ENCODE measurements at regions not wholly inside any gene's neighbourhood (a gene's known extent, or its start where the extent isn't known, plus 50 kb on each side); places are given as distances from the start of the nearest gene placed in this dataset.

- Histone ChIP-seq H3K4me1 (ENCODE audit: insufficient read depth, low read length) (no peaks in the 10 kb centered on the region), H3K27ac (ENCODE audit: low read depth, low read length) (no peak overlapping the region), H3K36me3 (ENCODE audit: insufficient read depth, low read length) (no peaks in the 10 kb centered on the region), H3K4me2 (ENCODE audit: insufficient read depth, low read length) (no peak overlapping the region), H3K79me2 (ENCODE audit: insufficient read depth, low read length) (no peaks in the 10 kb centered on the region), H3K27me3 (ENCODE audit: insufficient read depth, low read length) (no peaks in the 10 kb centered on the region), H4K20me1 (ENCODE audit: insufficient read depth, low read length) (no peaks in the 10 kb centered on the region), H3K4me3 (ENCODE audit: insufficient read depth, low read length) (no peak overlapping the region), H2AFZ (ENCODE audit: low read length) (no peak overlapping the region), H3K9me3 (ENCODE audit: low read depth, low read length) (no peaks in the 10 kb centered on the region)
- no peak for TF ChIP-seq CTCF (IDR thresholded peaks at IDR 0.05; ENCODE audit: extremely low read depth, low read depth, low read length)
- DNase-seq (ENCODE audit: insufficient read length, low spot score, missing footprints) = no peak
These were observed 106.8 kb downstream of the ARRDC4 start for GRCh38 chr15:98067339-98067738.

- no peaks in the 10 kb centered on the region for H3K4me1 ChIP-seq (ENCODE audit: insufficient read depth, low read length)
- no peak overlapping the region for H2AFZ ChIP-seq (ENCODE audit: low read length)
- H3K27ac ChIP-seq (ENCODE audit: low read depth, low read length) = no peak overlapping the region
- H3K4me2 ChIP-seq (ENCODE audit: insufficient read depth, low read length) = no peak overlapping the region
- H3K27me3 ChIP-seq (ENCODE audit: insufficient read depth, low read length) = no peaks in the 10 kb centered on the region
- no peak overlapping the region for H3K4me3 ChIP-seq (ENCODE audit: insufficient read depth, low read length)
- TF ChIP-seq CTCF (IDR thresholded peaks at IDR 0.05; ENCODE audit: extremely low read depth, low read depth, low read length) = no peak
- H4K20me1 ChIP-seq (ENCODE audit: insufficient read depth, low read length) = no peaks in the 10 kb centered on the region
- no peak for DNase-seq (ENCODE audit: insufficient read length, low spot score, missing footprints)
- no peaks in the 10 kb centered on the region for H3K36me3 ChIP-seq (ENCODE audit: insufficient read depth, low read length)
- H3K79me2 ChIP-seq (ENCODE audit: insufficient read depth, low read length) = no peaks in the 10 kb centered on the region
- H3K9me3 ChIP-seq (ENCODE audit: low read depth, low read length) = no peaks in the 10 kb centered on the region
These were observed 108.8 kb downstream of the ARRDC4 start for GRCh38 chr15:98069256-98069655.

GRCh38 chr15:98070137-98070536 is 109.6 kb downstream of the ARRDC4 start:
- H2AFZ ChIP-seq (ENCODE audit: low read length) = no peak overlapping the region
- H3K4me2 ChIP-seq (ENCODE audit: insufficient read depth, low read length) = no peak overlapping the region
- no peaks in the 10 kb centered on the region for H4K20me1 ChIP-seq (ENCODE audit: insufficient read depth, low read length)
- no peak for TF ChIP-seq CTCF (IDR thresholded peaks at IDR 0.05; ENCODE audit: extremely low read depth, low read depth, low read length)
- no peak overlapping the region for H3K27ac ChIP-seq (ENCODE audit: low read depth, low read length)
- no peak for DNase-seq (ENCODE audit: insufficient read length, low spot score, missing footprints)
- H3K4me1 ChIP-seq (ENCODE audit: insufficient read depth, low read length) = no peaks in the 10 kb centered on the region
- H3K4me3 ChIP-seq (ENCODE audit: insufficient read depth, low read length) = no peak overlapping the region
- no peaks in the 10 kb centered on the region for H3K9me3 ChIP-seq (ENCODE audit: low read depth, low read length)
- no peaks in the 10 kb centered on the region for H3K79me2 ChIP-seq (ENCODE audit: insufficient read depth, low read length)
- no peaks in the 10 kb centered on the region for H3K27me3 ChIP-seq (ENCODE audit: insufficient read depth, low read length)
- no peaks in the 10 kb centered on the region for H3K36me3 ChIP-seq (ENCODE audit: insufficient read depth, low read length)

GRCh38 chr15:98071786-98072185 is 111.3 kb downstream of the ARRDC4 start:
- H3K9me3 ChIP-seq (ENCODE audit: low read depth, low read length) = no peaks in the 10 kb centered on the region
- H2AFZ ChIP-seq (ENCODE audit: low read length) = no peak overlapping the region
- no peaks in the 10 kb centered on the region for H3K79me2 ChIP-seq (ENCODE audit: insufficient read depth, low read length)
- no peak for TF ChIP-seq CTCF (IDR thresholded peaks at IDR 0.05; ENCODE audit: extremely low read depth, low read depth, low read length)
- H4K20me1 ChIP-seq (ENCODE audit: insufficient read depth, low read length) = no peaks in the 10 kb centered on the region
- no peaks in the 10 kb centered on the region for H3K27me3 ChIP-seq (ENCODE audit: insufficient read depth, low read length)
- H3K27ac ChIP-seq (ENCODE audit: low read depth, low read length) = no peak overlapping the region
- no peak for DNase-seq (ENCODE audit: insufficient read length, low spot score, missing footprints)
- no peaks in the 10 kb centered on the region for H3K4me1 ChIP-seq (ENCODE audit: insufficient read depth, low read length)
- H3K4me2 ChIP-seq (ENCODE audit: insufficient read depth, low read length) = no peak overlapping the region
- no peak overlapping the region for H3K4me3 ChIP-seq (ENCODE audit: insufficient read depth, low read length)
- H3K36me3 ChIP-seq (ENCODE audit: insufficient read depth, low read length) = no peaks in the 10 kb centered on the region

All from osteoblast (primary cell).